GM21723 (cell line): ENCODE measurements at regions not wholly inside any gene's neighbourhood (a gene's known extent, or its start where the extent isn't known, plus 50 kb on each side); places are given as distances from the start of the nearest gene placed in this dataset.
"Not testable (repeated sequence)": the region's sequence is repeated elsewhere in the genome, so short reads cannot be mapped to it uniquely, and the experiment has no call there.

Source experiments
- ATAC-seq: cut with Tn5 transposase; IDR thresholded peaks from one replicate; pipeline ENCODE4 v1.9.1; 2021; ENCODE audit warnings: mild to moderate bottlenecking, moderate library complexity; ENCODE audit not compliant: unreplicated experiment

DNA sequence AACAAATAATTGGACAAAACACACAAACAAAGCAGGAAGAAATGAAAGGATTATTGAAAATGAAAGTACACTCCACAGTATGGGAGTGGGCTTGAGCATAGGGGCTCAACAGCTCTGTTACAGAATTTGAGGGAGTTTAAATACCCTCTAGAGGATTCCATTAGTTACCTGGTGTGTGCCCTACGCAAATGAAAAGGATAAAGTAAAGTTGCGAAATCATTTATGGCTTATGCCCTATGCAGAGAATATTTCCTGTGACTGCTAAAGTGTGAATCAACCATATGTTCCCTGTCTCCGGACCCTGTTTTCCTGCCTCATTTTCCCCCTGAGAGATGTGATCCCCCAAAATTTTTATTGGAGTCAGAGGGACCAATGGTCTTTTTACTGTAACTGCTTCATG is 634.6 kb upstream of the CNTNAP2 start:
- ATAC-seq, result no peak

DNA sequence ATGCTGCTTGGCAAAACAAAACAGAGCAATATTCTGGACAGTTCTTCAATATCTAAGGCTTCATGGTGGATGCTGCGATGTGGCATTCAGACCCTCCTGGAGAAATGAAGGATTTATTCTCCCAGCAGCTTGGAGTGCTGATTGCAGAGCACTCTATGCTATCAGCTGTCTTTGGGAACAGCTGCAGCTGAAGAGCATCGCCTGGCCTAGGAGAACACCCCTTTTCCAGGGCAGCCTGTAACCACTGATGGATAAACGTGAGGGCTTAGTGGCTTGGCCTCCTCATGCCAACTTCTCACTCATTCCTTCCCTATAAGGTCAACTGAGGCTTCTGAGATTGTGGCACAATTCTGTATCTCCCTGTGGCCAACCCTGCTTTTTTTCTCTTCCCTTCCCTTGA is 638.1 kb upstream of the CNTNAP2 start:
- ATAC-seq, result no peak

DNA sequence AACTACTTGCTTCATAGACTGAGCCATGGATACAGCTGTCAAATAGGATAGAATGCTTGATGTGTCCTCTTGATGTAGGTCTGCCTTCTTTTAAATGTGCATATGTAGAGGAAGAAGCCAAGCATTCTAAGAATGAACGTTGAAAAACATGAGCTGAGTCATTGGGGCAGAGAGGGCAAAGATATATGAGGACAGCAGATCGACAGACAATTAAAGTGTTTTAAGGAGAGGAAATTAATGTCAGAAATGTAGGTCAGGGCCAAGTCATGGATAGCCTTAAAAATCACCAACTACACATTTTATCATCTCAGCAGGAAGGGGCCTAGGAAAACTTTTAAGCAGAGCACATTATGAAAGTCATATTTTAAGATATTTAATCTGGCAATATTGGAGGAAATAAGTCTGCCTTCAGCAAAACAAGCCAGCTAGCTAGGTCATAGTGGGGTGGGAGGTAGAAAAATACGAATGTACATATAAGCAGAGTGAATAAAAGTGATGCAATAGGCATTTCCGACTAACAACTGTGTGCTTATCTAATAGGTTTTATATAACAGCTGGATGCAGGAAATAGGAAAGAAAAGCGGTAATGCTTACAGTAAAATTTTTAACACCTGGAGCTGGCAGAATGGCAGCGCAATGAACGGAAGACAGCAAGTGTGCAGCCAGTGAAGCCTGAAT is 638.3 kb upstream of the TPK1 start:
- no peak for ATAC-seq

DNA sequence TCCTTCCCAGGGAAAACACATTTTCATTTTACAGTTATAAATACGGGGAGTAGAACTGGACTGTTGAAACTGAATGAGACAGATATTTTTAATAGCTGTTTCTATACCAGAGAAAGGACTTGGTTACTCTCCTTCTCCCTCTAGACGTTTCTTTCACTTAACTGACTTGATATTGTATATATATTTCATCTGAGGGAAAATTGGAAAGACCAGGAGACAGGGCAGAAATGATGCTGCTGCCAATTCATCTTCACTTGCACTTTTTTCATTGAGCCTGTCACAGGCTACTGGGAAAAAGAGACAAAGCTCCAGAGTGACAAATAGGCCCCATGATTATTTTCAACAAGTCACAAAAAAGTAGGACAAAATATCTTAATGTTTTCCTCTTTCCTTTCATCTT is 636.0 kb upstream of the TPK1 start:
- no peak for ATAC-seq

DNA sequence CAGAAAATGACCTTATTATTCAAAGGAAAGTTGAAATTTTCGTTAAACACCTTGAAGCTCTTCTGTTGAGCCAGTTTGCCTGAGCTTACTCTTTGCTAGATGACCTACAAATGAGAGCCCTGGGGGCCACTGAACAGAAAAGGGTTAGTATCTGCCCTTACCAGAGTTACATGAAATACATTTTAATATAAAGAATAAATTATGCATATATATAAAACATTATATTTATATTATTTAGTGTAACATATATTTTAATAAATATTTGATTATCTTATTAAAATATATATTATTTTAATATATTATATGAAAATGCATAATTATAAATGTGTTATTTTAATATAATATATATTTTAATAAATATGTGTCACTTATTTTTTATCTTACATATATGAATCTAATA is 628.4 kb upstream of the TPK1 start:
- no peak for ATAC-seq

DNA sequence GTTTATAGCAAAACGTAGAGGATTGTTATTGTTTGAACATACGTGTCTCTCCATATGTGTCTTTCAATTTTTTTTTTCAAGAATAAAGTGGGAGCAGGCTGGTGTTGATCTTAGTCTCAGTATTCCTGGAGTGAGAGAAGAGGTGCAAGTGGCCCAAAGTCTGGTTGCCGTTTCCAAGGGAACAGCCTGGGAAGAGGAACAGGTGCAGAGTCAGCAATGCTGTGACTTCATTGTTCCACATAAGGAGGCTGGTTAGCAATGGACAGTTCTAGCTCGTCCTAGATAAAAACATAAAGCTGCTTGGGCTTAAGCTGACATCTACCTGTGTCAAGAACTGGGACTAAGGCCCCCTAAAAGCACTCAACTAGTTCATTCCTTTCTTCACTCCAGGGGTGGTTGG is 626.6 kb upstream of the TPK1 start:
- no peak for ATAC-seq

DNA sequence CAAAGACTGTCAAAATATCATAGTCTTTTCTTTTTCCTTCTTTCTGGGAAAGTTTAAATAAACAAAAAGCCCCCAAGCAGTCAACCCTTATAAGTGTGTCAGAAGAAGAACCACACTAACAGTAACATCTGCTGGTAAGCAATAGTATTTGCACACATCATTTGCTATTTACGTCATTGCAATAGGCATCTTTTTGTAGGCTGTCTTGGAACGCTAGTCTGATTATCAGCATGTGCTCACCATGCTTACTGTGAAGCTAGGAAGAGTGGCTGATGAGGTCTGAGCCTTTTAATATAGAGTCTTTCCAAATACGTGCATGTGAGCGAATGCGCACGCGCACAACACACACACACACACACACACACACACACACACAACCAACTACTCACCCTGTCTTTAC is 599.0 kb upstream of the TPK1 start:
- no peak for ATAC-seq

DNA sequence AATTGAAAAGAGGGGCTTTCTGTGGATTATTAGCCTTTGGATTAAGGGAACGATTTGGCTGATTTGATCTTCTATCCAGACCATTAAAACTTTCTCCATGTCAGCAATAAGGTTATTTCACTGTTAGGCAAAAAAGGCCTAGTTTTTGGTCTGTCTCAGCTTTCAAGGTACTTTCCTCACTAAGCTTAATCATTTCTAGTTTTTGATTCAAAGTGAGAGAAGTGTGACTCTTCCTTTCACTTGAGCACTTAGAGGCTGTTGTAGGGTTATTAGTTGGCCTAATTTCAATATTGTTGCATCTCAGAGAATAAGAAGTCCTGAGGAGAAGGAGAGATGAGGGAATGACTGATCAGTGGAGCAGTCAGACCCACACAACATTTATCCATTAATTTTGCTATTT is 596.0 kb upstream of the TPK1 start:
- ATAC-seq, result no peak

DNA sequence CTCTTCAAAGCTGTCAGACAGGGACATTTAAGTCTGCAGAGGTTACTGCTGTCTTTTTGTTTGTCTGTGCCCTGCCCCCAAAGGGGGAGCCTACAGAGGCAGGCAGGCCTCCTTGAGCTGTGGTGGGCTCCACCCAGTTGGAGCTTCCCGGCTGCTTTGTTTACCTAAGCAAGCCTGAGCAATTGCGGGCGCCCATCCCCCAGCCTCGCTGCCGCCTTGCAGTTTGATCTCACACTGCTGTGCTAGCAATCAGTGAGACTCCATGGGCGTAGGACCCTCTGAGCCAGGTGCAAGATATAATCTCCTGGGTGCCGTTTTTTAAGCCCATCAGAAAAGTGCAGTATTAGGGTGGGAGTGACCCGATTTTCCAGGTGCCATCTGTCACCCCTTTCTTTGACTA is 582.6 kb upstream of the TPK1 start:
- not testable (repeated sequence) for ATAC-seq

DNA sequence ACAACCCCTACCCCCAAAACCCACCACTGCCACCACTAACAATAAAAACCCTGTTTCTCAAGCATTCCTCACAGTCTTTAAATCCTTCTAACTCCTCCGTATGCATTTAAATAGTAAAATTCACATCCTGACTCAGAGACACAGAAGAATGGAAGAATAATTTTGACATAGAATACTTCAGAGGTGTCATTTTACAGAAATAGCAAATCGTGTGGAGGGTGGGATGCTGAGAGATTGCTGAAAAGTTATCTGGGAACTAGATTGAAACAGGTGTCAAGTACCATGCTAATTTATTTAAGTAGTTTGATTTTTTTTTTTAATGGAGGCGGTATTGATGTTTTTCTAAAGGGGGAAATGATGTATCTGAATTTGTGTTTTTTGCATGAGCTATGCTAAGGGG is 575.2 kb upstream of the TPK1 start:
- ATAC-seq, result no peak

DNA sequence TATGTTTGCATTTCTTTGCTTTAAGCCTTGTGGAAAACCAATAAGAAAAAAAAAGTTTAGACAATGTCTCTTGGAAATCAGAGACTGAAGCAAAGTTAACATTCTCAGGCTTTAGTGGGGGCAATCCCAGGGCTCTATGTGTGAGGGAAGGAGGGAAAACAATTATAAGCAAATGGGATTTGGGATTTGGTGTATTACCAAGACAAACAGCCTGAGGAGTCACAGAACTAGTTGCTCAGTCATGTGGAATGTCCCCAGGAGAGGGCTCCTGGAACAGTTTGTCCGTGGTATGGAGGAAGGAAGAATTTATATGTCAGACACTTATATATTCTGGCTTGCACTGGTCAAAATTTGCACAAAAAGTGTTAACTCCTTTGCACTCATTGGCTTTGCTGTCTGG is 562.9 kb upstream of the TPK1 start:
- ATAC-seq, result no peak

DNA sequence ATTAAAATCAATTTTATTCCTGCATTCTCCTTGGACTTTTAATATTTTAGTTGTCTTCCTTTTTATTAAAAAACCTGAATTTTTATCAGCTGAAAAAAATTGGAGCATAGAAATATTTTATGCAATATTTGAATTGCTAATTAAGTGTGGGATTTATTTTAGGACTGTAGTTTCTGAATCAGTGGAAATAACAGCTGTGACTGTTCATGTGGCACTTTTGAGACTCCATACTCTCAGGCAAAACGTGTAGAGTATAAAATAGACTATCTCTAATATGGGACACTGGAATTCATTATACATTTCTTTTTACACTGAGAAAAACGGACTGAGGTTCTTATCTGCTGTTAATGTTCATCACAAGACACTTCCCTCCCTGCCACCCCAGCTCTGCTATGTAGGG is 558.3 kb upstream of the TPK1 start:
- no peak for ATAC-seq

DNA sequence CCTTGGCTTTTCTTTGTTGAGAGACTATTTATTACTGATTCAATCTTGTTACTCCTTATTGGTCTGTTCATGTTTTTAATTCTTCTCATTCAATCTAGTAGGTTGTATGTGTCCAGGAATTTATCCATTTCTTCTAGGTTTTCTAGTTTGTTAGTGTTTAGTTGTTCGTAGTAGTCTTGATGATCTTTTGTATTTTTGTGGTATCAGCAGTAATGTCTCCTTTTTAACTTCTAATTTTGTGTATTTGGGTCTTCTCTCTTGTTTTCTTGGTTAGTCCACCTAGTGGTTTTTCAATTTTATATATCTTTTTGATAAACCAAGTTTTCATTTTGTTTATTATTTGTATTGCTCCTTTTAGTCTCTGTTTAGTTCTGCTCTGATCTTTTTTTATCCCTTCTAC is 546.9 kb upstream of the TPK1 start:
- no peak for ATAC-seq

DNA sequence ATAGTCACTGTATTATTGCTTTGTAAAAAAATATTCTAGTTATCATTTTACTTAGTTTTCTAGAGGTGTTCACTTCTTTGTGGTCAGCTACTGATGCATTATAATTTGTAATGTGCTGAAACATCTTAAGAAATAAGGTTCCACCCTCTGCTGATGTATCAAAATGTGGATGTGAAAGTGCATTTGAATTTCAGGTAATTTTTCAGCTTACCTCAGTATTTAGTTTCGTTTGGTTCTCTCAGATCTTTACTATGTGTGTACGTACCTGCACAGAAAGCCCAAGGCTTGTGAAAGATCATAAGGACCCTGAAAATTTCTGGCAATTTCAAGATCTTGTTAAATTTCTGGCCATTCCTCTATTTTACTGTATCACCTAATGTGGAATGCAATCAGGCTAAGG is 542.3 kb upstream of the TPK1 start:
- no peak for ATAC-seq

DNA sequence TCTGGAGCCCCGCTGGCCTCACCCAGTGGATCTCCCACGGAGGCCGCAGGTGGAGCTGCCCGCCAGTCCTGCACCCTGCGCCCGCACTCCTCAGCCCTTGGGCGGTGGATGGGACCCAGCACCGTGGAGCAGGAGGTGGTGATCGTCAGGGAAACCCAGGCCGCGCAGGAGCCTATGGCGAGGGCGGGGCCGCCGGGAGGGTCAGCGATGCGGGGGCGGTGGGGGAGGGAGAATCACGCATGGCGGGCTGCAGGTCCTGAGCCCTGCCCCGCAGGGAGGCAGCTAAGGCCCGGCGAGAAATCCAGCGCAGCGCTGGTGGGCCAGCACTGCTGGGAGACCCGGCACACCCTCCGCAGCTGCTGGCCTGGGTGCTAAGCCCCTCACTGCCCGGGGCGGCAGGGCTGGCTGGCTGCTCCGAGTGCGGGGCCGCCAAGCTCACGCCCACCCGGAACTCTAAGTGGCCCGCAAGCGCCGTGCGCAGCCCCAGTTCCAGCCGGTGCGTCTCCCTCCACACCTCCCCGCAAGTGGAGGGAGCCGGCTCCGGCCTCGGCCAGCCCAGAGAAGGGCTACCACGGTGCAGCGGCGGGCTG is 524.8 kb upstream of the TPK1 start:
- ATAC-seq, result no peak

DNA sequence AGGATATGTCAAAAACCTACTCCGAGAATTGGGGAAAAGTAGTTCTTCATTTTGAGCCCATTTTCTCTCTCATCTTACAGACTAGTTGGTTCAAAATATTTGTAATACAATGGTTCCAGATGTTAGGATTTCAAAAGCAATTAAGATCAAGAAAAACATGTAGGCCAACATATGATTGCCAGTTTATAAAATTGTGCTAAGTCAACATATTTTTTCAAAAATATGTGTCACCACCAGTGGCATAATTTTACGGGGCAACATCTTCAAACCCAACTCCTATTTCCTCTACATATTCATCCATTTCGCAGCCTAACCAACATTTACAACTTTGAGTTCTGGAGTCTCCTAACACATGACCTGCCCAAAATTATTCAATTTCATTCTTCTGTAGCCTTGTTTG is 514.5 kb upstream of the TPK1 start:
- ATAC-seq, result no peak

DNA sequence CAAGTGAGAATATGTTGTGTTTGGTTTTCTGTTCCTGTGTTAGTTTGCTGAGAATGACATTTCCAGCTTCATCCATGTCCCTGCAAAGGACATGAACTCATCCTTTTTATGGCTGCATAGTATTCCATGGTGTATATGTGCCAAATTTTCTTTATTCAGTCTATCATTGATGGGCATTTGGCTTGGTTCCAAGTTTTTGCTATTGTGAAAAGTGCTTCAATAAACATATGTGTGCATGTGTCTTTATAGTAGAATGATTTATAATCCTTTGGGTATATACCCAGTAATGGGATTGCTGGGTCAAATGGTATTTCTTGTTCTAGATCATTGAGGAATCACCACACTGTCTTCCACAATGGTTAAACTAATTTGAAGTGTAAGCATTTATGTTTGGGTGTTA is 513.6 kb upstream of the TPK1 start:
- not testable (repeated sequence) for ATAC-seq

DNA sequence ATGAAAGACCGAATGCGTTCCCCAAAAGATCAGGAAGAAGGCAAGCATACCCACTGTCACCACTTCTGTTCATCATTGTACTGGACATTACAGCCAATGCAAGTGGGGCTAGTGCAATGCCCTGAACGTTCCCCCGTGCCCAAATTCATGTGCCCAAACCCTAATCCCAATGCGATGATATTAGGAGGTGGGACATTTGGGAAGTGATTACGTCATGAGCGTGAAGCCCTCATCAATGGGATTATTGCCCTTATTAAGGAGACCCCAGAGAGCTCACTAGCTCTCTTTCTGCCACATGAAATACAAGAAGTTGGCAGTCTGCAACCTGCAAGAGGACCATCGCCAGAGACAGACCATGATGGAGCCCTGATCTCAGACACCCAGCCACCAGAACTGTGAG is 511.4 kb upstream of the TPK1 start:
- no peak for ATAC-seq

DNA sequence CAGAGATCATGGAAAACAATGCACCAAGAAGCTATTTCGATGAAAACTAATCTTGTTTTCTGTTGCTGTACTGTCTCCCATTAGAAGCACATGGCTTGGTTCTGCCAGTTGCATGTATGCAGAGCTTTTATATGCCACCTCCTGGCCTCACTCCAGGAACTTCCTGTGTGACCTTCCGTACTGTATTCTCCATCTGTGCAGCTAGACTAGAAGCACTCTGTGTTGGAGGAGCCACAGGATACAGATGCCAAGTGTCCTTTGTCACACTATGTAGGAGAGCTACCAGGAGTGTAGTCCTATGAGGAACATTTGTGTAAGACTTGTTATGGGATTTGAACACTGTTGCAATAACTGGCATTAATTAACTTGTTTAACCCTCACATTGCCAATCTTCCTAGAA is 503.5 kb upstream of the TPK1 start:
- ATAC-seq, result no peak

DNA sequence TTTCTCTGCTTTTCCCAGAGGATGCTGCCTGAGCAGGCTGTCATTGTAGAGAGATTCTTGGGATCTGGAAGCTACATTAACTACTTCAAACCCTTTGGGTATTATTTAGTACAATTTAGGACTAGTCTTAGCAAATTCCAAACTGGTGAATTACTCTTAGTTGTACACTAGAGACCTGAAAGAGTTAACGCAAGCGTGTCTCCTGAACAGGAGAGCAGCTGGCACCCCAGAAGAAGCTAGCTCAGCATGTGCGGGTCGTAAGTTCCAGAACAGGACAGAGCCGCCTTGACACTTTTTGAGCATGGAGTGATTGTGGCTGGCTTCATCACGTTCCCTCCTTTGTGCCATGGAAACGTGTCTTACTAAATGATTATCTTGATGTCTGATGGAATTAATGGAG is 495.7 kb upstream of the TPK1 start:
- no peak for ATAC-seq

DNA sequence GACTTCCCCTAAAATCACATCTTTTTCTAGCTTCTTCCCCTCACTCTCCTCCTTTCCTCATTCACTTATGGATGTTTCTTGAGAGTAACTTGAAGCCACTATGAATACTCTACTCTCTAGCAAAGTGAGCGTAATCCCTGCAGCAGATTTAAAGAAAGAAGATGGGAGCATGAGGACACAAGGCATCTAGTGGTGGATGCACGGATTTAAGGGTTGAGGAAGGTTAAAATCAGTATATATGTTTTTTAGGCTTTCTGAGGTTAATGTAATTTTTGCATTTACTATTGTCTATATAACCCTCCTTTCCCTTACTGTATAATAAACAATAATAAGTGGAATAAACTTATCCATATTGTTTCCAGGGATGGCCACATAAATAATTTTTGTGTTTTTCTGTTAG is 495.2 kb upstream of the TPK1 start:
- ATAC-seq, result no peak

DNA sequence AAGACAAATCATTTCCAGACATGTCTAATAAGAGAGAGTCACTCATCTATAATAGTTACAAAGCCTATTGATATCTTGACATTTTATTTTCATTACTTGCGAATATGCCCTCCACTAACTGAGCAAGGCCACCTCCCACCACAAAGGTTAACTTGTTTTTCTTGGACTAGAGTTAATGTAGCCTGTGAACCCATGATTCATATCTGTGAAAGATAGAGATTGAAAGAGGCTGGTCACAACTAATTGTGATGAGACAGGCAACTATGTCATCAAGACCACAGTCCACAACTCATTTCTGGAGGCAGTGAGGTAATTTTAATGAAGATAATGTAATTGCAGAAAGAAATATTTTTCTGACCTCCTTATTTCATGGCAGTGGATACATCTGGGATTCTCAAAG is 491.8 kb upstream of the TPK1 start:
- ATAC-seq, result no peak

DNA sequence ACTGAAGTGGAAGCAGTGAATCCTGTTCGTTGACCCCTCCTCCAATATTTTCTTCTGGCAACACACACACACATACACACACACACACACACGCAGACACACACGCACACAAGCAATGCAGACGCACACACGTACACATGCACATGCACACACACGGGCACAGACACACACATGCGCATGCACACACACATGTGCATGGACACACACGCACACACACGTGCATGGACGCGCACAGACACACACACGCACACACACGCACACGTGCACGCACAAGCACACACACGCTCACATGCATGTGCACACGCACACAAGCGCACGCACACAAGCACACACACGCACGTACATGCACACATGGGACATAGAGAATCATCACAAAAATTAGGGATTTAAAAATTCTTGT is 488.2 kb upstream of the TPK1 start:
- ATAC-seq, result no peak
